ENCODE measurements at regions not wholly inside any gene's neighbourhood (a gene's known extent, or its start where the extent isn't known, plus 50 kb on each side); places are given as distances from the start of the nearest gene placed in this dataset.

- TF ChIP-seq, protein P1, sequence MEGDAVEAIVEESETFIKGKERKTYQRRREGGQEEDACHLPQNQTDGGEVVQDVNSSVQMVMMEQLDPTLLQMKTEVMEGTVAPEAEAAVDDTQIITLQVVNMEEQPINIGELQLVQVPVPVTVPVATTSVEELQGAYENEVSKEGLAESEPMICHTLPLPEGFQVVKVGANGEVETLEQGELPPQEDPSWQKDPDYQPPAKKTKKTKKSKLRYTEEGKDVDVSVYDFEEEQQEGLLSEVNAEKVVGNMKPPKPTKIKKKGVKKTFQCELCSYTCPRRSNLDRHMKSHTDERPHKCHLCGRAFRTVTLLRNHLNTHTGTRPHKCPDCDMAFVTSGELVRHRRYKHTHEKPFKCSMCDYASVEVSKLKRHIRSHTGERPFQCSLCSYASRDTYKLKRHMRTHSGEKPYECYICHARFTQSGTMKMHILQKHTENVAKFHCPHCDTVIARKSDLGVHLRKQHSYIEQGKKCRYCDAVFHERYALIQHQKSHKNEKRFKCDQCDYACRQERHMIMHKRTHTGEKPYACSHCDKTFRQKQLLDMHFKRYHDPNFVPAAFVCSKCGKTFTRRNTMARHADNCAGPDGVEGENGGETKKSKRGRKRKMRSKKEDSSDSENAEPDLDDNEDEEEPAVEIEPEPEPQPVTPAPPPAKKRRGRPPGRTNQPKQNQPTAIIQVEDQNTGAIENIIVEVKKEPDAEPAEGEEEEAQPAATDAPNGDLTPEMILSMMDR (IDR thresholded peaks at IDR 0.05): no peak
- no peak for TF ChIP-seq EZH2phosphoT487 (IDR thresholded peaks at IDR 0.05)
These were observed 64.3 kb upstream of the PPARA start for GRCh38 chr22:46085828-46086576.
